Neural cell (in vitro differentiated cells): ENCODE measurements at regions not wholly inside any gene's neighbourhood (a gene's known extent, or its start where the extent isn't known, plus 50 kb on each side); places are given as distances from the start of the nearest gene placed in this dataset.

ENCODE experiments used
- CTCF ChIP-seq: fragments of 450-650 bp; IDR thresholded peaks from 2 replicates; pipeline ENCODE4 v1.5.1; 2014; ENCODE audit warnings: antibody characterized with exemption, mild to moderate bottlenecking, moderate library complexity; ENCODE audit not compliant: poor library complexity, severe bottlenecking
- POLR2AphosphoS5 ChIP-seq: IDR thresholded peaks from 2 replicates; pipeline ENCODE4 v1.6.1; 2012
- RAD21 ChIP-seq: fragments of 450-650 bp; conservative IDR thresholded peaks from 2 replicates; pipeline ENCODE4 v1.6.1; 2014; ENCODE audit warnings: antibody characterized with exemption, mild to moderate bottlenecking, moderate library complexity
- TAF1 ChIP-seq: IDR thresholded peaks from 2 replicates; pipeline ENCODE4 v1.6.1; 2012; ENCODE audit warnings: low read depth

- TF ChIP-seq POLR2AphosphoS5, result no peak
- TF ChIP-seq CTCF, result no peak
- TF ChIP-seq TAF1, result no peak
- no peak for TF ChIP-seq RAD21
Observed at GRCh38 chr1:95668165-95668564, 434.2 kb downstream of the RWDD3 start.
